ENCODE measurements at regions not wholly inside any gene's neighbourhood (a gene's known extent, or its start where the extent isn't known, plus 50 kb on each side); places are given as distances from the start of the nearest gene placed in this dataset.

DNA sequence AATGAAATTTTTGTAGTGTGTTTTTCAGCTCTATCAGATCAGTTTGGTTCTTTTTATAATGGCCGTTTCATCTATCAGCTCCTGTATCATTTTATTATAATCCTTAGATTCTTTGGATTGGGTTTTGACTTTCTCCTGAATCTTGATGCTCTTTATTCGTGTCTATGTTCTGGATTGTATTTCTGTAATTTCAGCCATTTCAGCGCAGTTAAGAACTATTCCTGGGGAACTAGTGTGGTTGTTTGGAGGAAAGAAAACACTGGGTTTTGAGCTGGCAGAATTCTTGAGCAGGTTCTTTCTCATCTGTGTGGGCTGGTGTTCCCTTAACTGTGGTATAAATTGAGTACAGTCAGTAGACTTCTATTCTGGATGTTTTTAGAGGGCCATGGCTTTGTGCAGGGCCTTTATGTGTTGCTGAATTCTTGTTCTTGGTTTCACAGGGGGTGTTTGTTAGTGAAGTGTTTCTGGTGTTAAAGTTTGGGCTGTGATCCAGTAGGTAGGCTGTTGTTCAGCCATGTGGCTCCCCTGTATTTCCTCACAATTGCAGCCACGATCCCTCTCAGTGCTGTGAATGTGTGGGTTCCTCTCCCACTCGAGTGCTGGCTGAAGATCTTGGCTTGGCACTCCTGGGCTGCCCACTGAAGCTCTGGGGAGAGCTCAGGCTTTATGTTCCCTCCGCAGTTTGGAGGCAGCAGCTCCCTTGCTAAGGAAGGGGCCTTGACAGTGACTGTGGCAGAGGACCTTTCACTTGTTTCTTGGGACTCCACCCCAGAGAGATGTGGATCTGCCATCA is 56.0 kb upstream of the CCDC190 start:
- no TSS peak for BruUV-seq (replicated peaks)
- 0 out of 2 replicates have a peak, but pooled peaks cover 4% of the 10 kb centered on the region for H3K36me3 ChIP-seq (ENCODE audit: low read depth, low read length)
- intact Hi-C loops (cut with micrococcal nuclease), result no loop called here
- no peaks in the 10 kb centered on the region for H3K27me3 ChIP-seq (ENCODE audit: low read length)
- ATAC-seq (no peak), DNase-seq (no peak)
- H3K79me2 ChIP-seq (ENCODE audit: low read length), result no peaks in the 10 kb centered on the region
- no peaks in the 10 kb centered on the region for H4K20me1 ChIP-seq (ENCODE audit: low read length)
- H3K9me2 ChIP-seq (replicated peaks; ENCODE audit: low read length), result no peaks in the 10 kb centered on the region
- peaks cover 22% of the 10 kb centered on the region for H3K4me1 ChIP-seq (ENCODE audit: insufficient read depth, low read length)
- ChIA-PET CTCF (no interaction called here), POLR2A (ENCODE audit: unreplicated experiment) (no interaction called here)
- no peak overlapping the region for H3K9ac ChIP-seq (ENCODE audit: low read length)
- TF ChIP-seq, protein P1, sequence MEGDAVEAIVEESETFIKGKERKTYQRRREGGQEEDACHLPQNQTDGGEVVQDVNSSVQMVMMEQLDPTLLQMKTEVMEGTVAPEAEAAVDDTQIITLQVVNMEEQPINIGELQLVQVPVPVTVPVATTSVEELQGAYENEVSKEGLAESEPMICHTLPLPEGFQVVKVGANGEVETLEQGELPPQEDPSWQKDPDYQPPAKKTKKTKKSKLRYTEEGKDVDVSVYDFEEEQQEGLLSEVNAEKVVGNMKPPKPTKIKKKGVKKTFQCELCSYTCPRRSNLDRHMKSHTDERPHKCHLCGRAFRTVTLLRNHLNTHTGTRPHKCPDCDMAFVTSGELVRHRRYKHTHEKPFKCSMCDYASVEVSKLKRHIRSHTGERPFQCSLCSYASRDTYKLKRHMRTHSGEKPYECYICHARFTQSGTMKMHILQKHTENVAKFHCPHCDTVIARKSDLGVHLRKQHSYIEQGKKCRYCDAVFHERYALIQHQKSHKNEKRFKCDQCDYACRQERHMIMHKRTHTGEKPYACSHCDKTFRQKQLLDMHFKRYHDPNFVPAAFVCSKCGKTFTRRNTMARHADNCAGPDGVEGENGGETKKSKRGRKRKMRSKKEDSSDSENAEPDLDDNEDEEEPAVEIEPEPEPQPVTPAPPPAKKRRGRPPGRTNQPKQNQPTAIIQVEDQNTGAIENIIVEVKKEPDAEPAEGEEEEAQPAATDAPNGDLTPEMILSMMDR (conservative IDR thresholded peaks at IDR 0.05; ENCODE audit: low read depth, low read length), result no peak
- TF ChIP-seq EZH2phosphoT487 (IDR thresholded peaks at IDR 0.05; ENCODE audit: borderline replicate concordance, low read length), result no peak
- no peak for TF ChIP-seq EZH2 (IDR thresholded peaks at IDR 0.05; ENCODE audit: low read length, unreplicated experiment)
- H3K4me2 ChIP-seq (ENCODE audit: low read length), result no peak overlapping the region
- H2AFZ ChIP-seq (ENCODE audit: low read length), result peak overlapping the region; percentile 10; the same call in 1 of the 2 replicates
- no peak overlapping the region for H3K4me3 ChIP-seq (ENCODE audit: low read length)
- H3F3A ChIP-seq (ENCODE audit: low read length, unreplicated experiment), result no peaks in the 10 kb centered on the region
- H3K27ac ChIP-seq (ENCODE audit: low read length), result no peak overlapping the region
- peaks cover 4% of the 10 kb centered on the region; the same call in 1 of the 2 replicates for H3K9me3 ChIP-seq (ENCODE audit: low read length)

- H3K4me2 ChIP-seq (ENCODE audit: low read length), result no peak overlapping the region
- H4K20me1 ChIP-seq (ENCODE audit: low read length), result no peaks in the 10 kb centered on the region
- H3K4me3 ChIP-seq (ENCODE audit: low read length), result no peak overlapping the region
- H3K79me2 ChIP-seq (ENCODE audit: low read length), result no peaks in the 10 kb centered on the region
- peaks cover 22% of the 10 kb centered on the region for H3K4me1 ChIP-seq (ENCODE audit: insufficient read depth, low read length)
- no peaks in the 10 kb centered on the region for H3K9me2 ChIP-seq (replicated peaks; ENCODE audit: low read length)
- TF ChIP-seq EZH2phosphoT487 (IDR thresholded peaks at IDR 0.05; ENCODE audit: borderline replicate concordance, low read length) (no peak), EZH2 (IDR thresholded peaks at IDR 0.05; ENCODE audit: low read length, unreplicated experiment) (no peak)
- TF ChIP-seq, protein P1 (conservative IDR thresholded peaks at IDR 0.05; ENCODE audit: low read depth, low read length), result no peak
- ChIA-PET POLR2A (ENCODE audit: unreplicated experiment) (no interaction called here), CTCF (no interaction called here)
- DNase-seq (peak; percentile 38), ATAC-seq (peak; percentile 37)
- intact Hi-C loops (cut with micrococcal nuclease), result no loop called here
- no peak overlapping the region for H3K9ac ChIP-seq (ENCODE audit: low read length)
- H3F3A ChIP-seq (ENCODE audit: low read length, unreplicated experiment), result no peaks in the 10 kb centered on the region
- H3K27ac ChIP-seq (ENCODE audit: low read length), result peak overlapping the region; percentile 5; the same call in 1 of the 2 replicates
- H3K9me3 ChIP-seq (ENCODE audit: low read length), result peaks cover 4% of the 10 kb centered on the region; the same call in 1 of the 2 replicates
- H2AFZ ChIP-seq (ENCODE audit: low read length), result peak overlapping the region; percentile 10; the same call in 1 of the 2 replicates
- BruUV-seq (replicated peaks), result no TSS peak
- H3K27me3 ChIP-seq (ENCODE audit: low read length), result no peaks in the 10 kb centered on the region
- 0 out of 2 replicates have a peak, but pooled peaks cover 4% of the 10 kb centered on the region for H3K36me3 ChIP-seq (ENCODE audit: low read depth, low read length)
Observed at GRCh38 chr1:162916407-162916806, 55.4 kb upstream of the CCDC190 start.

DNA sequence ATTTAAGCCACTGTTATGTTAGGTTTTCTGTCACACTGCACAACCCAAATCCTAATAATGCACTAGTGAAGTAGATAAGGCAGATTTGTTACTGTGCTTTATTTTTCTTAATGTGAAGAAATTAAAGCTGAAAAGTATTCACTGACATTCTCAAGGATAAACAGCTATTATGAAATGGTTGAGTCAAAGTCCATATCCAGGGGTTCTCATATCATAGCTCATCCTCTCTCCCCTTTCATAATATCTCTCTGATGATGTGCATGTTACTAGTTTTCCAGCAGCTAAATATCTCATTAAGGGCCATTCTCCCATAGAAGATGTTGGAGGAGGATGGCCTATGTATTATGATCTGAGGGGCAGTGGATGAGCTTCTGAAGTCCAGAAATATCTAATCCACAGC is 53.6 kb upstream of the CCDC190 start:
- no TSS peak for BruUV-seq (replicated peaks)
- H3F3A ChIP-seq (ENCODE audit: low read length, unreplicated experiment), result no peaks in the 10 kb centered on the region
- ATAC-seq, result no peak
- H3K27ac ChIP-seq (ENCODE audit: low read length), result no peak overlapping the region
- peaks cover 4% of the 10 kb centered on the region; the same call in 1 of the 2 replicates for H3K9me3 ChIP-seq (ENCODE audit: low read length)
- intact Hi-C loops (cut with micrococcal nuclease), result no loop called here
- no peak for DNase-seq
- H3K9ac ChIP-seq (ENCODE audit: low read length), result no peak overlapping the region
- POLR2A ChIA-PET (ENCODE audit: unreplicated experiment), result no interaction called here
- no peak overlapping the region for H3K4me3 ChIP-seq (ENCODE audit: low read length)
- H3K36me3 ChIP-seq (ENCODE audit: low read depth, low read length), result 0 out of 2 replicates have a peak, but pooled peaks cover 4% of the 10 kb centered on the region
- H2AFZ ChIP-seq (ENCODE audit: low read length), result no peak overlapping the region
- no peaks in the 10 kb centered on the region for H3K9me2 ChIP-seq (replicated peaks; ENCODE audit: low read length)
- peaks cover 22% of the 10 kb centered on the region for H3K4me1 ChIP-seq (ENCODE audit: insufficient read depth, low read length)
- H3K4me2 ChIP-seq (ENCODE audit: low read length), result no peak overlapping the region
- TF ChIP-seq EZH2 (IDR thresholded peaks at IDR 0.05; ENCODE audit: low read length, unreplicated experiment) (no peak), EZH2phosphoT487 (IDR thresholded peaks at IDR 0.05; ENCODE audit: borderline replicate concordance, low read length) (no peak)
- TF ChIP-seq, protein P1 (conservative IDR thresholded peaks at IDR 0.05; ENCODE audit: low read depth, low read length), result no peak
- CTCF ChIA-PET, result interaction anchor here (0.6 kb wide), 1 partner anchor 9 kb away, joined by 3 read pairs; no protein-coding TSS in a partner anchor
- H3K27me3 ChIP-seq (ENCODE audit: low read length), result no peaks in the 10 kb centered on the region
- no peaks in the 10 kb centered on the region for H3K79me2 ChIP-seq (ENCODE audit: low read length)
- no peaks in the 10 kb centered on the region for H4K20me1 ChIP-seq (ENCODE audit: low read length)

Data from PC-3 (cell line).